ENCODE measurements at regions not wholly inside any gene's neighbourhood (a gene's known extent, or its start where the extent isn't known, plus 50 kb on each side); places are given as distances from the start of the nearest gene placed in this dataset.

- TF ChIP-seq, protein P1, sequence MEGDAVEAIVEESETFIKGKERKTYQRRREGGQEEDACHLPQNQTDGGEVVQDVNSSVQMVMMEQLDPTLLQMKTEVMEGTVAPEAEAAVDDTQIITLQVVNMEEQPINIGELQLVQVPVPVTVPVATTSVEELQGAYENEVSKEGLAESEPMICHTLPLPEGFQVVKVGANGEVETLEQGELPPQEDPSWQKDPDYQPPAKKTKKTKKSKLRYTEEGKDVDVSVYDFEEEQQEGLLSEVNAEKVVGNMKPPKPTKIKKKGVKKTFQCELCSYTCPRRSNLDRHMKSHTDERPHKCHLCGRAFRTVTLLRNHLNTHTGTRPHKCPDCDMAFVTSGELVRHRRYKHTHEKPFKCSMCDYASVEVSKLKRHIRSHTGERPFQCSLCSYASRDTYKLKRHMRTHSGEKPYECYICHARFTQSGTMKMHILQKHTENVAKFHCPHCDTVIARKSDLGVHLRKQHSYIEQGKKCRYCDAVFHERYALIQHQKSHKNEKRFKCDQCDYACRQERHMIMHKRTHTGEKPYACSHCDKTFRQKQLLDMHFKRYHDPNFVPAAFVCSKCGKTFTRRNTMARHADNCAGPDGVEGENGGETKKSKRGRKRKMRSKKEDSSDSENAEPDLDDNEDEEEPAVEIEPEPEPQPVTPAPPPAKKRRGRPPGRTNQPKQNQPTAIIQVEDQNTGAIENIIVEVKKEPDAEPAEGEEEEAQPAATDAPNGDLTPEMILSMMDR (IDR thresholded peaks at IDR 0.05; ENCODE audit: low read length) = no peak
- no peak for TF ChIP-seq EZH2 (optimal IDR thresholded peaks at IDR 0.05; ENCODE audit: low read depth, low read length)
- TF ChIP-seq EZH2phosphoT487 (IDR thresholded peaks at IDR 0.05; ENCODE audit: low read length) = no peak
These were observed 202.2 kb upstream of the CCN2 start for GRCh38 chr6:132153221-132153898.

Measured in MM.1S (cell line).